ENCODE measurements at regions not wholly inside any gene's neighbourhood (a gene's known extent, or its start where the extent isn't known, plus 50 kb on each side); places are given as distances from the start of the nearest gene placed in this dataset.
"Not testable (repeated sequence)": the region's sequence is repeated elsewhere in the genome, so short reads cannot be mapped to it uniquely, and the experiment has no call there.

GRCh38 chr7:75254238-75254637 lies 141.2 kb upstream of the TRIM73 start:
- not testable (repeated sequence) for H3K9me3 ChIP-seq, H3K4me3 ChIP-seq, H3K27ac ChIP-seq, ATAC-seq, H3K27me3 ChIP-seq, H3K36me3 ChIP-seq, H3K4me1 ChIP-seq
- no CpG with 5 or more reads among the region's 3 CpGs for WGBS, 2 donors (ENCODE audit: low coverage in 1 of 2)

- not testable (repeated sequence) for H3K4me3 ChIP-seq, H3K9me3 ChIP-seq, H3K27ac ChIP-seq, H3K36me3 ChIP-seq, H3K27me3 ChIP-seq, ATAC-seq, H3K4me1 ChIP-seq
- no CpG with 5 or more reads among the region's 2 CpGs for WGBS, 2 donors (ENCODE audit: low coverage in 1 of 2)
Observed at GRCh38 chr7:75257442-75257841, 138.0 kb upstream of the TRIM73 start.

- H3K36me3 ChIP-seq, H3K27me3 ChIP-seq, H3K4me1 ChIP-seq, ATAC-seq, H3K27ac ChIP-seq, H3K9me3 ChIP-seq, H3K4me3 ChIP-seq: not testable (repeated sequence)
- no CpG with 5 or more reads among the region's 6 CpGs for WGBS, 2 donors (ENCODE audit: low coverage in 1 of 2)
Observed at GRCh38 chr7:75259454-75260003, 135.9 kb upstream of the TRIM73 start.

GRCh38 chr7:75261660-75262059 lies 133.8 kb upstream of the TRIM73 start:
- ATAC-seq, H3K4me1 ChIP-seq, H3K36me3 ChIP-seq, H3K27me3 ChIP-seq, H3K4me3 ChIP-seq, H3K27ac ChIP-seq, H3K9me3 ChIP-seq: not testable (repeated sequence)
- no CpG with 5 or more reads among the region's 2 CpGs for WGBS, 2 donors (ENCODE audit: low coverage in 1 of 2)

GRCh38 chr7:75268158-75268557 lies 127.3 kb upstream of the TRIM73 start:
- no CpG with 5 or more reads among the region's 1 CpG for WGBS, 2 donors (ENCODE audit: low coverage in 1 of 2)
- not testable (repeated sequence) for H3K4me1 ChIP-seq, H3K36me3 ChIP-seq, H3K27me3 ChIP-seq, H3K9me3 ChIP-seq, H3K4me3 ChIP-seq, H3K27ac ChIP-seq
- ATAC-seq: peak; percentile 72

- not testable (repeated sequence) for H3K36me3 ChIP-seq, H3K27ac ChIP-seq, H3K4me3 ChIP-seq, H3K27me3 ChIP-seq, H3K9me3 ChIP-seq, ATAC-seq, H3K4me1 ChIP-seq
- WGBS, 2 donors (ENCODE audit: low coverage in 1 of 2): no CpG with 5 or more reads among the region's 2 CpGs
Observed at GRCh38 chr7:75269159-75269558, 126.3 kb upstream of the TRIM73 start.

GRCh38 chr7:75274114-75274513 lies 121.3 kb upstream of the TRIM73 start:
- H3K9me3 ChIP-seq, ATAC-seq, H3K27me3 ChIP-seq, H3K27ac ChIP-seq, H3K36me3 ChIP-seq, H3K4me3 ChIP-seq, H3K4me1 ChIP-seq: not testable (repeated sequence)
- WGBS, 2 donors (ENCODE audit: low coverage in 1 of 2): no CpG with 5 or more reads among the region's 1 CpG
